Left cardiac atrium (tissue), 4 donors: ENCODE measurements at regions not wholly inside any gene's neighbourhood (a gene's known extent, or its start where the extent isn't known, plus 50 kb on each side); places are given as distances from the start of the nearest gene placed in this dataset.

Source experiments
- ATAC-seq, 2 donors: fragments of 200-7000 bp; cut with Tn5 transposase; one replicate each; pipeline ENCODE4 v1.9.1; 2020; ENCODE audit warnings: mild to moderate bottlenecking in 2 of 2, moderate library complexity in 2 of 2
- DNase-seq: peaks from one replicate; pipeline ENCODE4 v3.0.0-alpha.2; 2020
- intact Hi-C, 2 donors: fragments of 100-400 bp; cut with DNase I; formaldehyde crosslinking; loops; one replicate each; pipeline versions ENCODE4 v1.14.1 to v1.15.1; 2022 to 2023
- donor health status: DM: no; HTN: yes; CAD: no.
- donor health status: DM: no; HTN: yes; CAD: no; lungs with severe emphysema.
- donor health status: DM: yes; HTN: yes; CAD: no.
- donor health status: Dilated cardiomyopathy.

DNA sequence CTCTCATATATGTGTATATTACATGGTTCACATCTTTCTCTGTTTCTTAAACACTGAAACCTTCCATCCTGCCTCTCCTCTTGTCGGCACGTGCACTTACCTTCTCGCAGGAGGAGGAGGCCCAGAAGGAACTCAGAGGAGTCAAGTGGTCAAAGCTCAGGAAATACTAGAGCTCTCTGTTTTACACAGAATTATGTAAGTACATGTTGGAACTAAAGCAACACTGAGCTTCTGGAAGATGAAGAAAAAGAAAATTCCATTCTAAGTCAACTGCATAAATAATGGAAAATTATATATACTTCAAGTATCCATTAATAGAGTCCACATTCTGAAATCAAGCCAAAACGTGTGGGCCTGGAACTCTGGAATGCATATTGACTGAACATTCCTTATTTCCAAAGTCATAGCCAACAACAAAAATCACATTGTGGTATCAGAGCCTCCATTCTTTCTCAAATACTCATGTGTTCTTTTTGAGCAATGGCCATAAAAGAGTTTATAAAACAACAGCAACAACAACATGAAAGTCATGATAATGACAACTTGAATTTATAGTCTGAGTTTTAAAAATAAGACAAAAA lies 121.5 kb upstream of the RAI14 start:
- DNase-seq (no peak), ATAC-seq (peak in 1 of 2 donors; percentile 55)
- intact Hi-C loops, result no loop called here

DNA sequence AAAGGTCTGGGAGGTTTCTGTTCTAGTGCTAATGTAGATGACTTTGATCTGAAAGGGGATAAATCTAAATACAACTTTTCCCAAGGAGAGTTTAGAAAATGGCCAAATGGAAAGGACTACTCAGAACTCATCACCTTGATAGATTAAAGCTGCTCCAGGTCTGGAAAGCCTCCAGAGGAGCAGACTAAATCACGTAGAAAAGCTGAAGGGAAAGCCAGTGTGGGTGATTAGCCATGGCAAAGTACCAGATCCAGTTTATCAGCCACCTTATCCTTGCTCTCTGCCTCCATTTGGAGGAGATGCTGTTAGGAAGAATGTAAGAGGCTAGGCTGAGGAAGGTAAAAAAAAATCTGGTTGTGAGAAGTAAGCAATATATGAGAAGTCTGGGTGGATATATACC lies 120.7 kb upstream of the RAI14 start:
- no peak for DNase-seq

DNA sequence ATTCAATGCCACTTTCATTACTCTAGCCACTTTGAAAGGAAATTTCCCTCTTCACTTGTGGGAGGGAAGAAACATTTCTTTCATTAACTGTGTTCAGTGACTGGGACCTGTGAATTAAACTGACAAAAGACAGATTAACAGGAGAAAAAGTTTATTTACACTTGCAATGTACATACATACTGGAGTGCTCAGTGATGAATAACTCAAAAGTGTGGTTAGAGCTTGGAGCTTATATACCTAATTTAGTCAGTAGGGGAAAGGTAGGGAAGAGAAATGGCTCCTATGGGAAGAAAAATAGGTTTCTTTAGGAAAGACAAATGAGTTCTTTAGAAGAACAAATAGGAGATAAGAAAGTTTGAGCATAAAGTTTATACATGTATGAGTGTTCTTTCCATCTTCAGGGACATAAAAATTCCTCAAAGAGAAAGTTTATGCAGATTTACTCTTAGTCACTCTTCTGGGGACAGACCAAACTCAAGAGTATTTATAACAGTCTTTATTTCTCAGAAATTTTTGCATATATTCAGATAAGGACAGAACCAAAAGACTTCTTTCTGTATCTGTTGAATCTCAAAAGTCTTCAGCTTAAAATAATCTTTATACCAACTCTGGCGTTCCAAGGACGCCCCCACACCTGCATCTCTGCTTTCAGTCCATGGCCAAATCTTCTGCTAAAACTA lies 120.0 kb upstream of the RAI14 start:
- DNase-seq (no peak), ATAC-seq (no peak)
- intact Hi-C loops, result no loop called here

More for the DNA sequence above, 120.7 kb upstream of the RAI14 start:
- ATAC-seq, result no peak
- intact Hi-C loops, result no loop called here

DNA sequence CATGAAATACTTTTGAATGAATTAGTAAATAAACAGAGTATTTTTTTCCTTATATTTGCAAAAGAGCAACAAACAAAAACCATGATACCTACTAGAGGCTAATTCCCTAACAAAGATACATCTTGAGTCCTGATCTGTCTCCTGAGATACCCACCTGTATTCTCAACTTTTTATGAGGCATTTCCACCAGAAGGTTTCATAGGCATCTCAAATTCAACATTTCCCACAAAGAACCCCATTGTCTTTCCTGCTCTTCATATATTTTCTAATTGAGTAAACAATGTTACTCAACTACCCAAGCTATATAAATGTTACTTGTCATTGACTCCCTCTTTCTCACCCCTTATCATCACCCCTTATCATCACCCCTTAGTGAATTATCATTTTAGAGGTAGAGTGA lies 119.4 kb upstream of the RAI14 start:
- no peak for DNase-seq
- intact Hi-C loops, result no loop called here
- no peak for ATAC-seq

DNA sequence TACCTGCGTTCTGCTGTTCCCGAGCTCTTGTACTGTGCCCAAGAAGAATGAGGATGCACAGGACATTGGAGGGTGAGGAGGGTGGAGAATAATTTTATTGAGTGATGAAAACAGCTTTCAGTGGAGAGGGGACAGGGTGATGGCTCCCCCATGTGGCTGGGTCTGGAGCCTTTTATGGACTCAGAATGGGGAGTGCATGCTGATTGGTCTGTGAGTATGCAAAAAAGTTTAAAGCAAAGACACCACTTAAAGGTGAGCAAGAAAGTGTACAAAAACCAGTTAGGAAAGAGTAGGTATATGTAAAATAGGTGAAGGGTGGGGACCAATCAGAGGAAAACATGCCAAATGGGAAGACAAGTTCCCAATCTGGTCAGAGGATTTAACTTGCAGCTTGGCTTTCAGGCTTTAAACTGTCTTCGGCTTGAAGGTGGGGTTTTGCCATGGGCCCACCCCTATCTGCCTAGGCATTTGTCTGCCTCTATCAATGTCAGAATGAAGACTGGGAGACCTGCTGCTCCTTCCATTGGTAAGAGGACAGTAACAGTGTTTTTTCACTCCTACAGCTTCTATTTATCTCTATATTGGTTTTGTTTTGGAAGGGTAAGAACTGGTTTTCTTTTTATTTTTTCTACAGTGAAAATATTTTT lies 118.0 kb upstream of the RAI14 start:
- no peak for ATAC-seq

DNA sequence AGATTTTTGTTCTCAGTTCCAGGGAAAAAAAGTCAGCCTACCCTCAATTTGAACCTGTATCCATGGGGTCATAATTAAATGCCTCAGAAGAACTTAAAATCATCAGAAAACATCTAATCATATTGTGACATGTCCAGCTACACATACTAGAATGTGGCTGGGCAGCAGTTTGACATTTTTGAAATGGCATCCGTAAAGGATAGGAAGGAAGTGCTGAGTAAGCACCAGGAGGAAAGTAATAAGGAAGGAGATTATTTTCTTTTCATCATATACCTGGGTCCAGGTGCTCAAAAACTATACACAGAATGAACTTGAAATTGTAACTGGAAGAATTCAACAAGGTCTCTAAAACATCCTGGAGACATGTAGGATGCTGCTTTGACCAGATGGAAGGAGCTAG lies 116.9 kb upstream of the RAI14 start:
- DNase-seq (no peak), ATAC-seq (no peak)
- intact Hi-C loops, result no loop called here

More for the DNA sequence above, 118.0 kb upstream of the RAI14 start:
- intact Hi-C loops, result no loop called here
- no peak for DNase-seq

DNA sequence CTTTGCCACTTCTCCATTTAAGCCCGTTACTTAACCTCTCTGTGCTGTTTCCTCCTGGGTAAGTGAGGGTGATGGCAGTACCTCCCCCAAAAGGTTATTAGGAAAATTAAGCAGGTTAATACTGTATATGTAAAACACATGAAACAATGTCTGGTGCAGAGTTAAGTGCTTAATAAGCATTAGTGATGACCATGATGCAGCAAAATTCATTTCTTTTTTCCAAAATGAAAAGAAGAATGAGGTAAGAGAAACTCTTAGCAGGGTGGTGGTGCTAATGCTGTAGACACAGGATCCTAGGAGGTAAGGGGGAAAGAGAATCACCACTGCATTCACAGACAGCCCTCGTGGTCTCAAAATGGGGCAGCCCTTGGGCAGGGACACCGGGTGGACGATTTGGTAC lies 115.1 kb upstream of the RAI14 start:
- ATAC-seq (no peak), DNase-seq (no peak)
- intact Hi-C loops, result no loop called here

DNA sequence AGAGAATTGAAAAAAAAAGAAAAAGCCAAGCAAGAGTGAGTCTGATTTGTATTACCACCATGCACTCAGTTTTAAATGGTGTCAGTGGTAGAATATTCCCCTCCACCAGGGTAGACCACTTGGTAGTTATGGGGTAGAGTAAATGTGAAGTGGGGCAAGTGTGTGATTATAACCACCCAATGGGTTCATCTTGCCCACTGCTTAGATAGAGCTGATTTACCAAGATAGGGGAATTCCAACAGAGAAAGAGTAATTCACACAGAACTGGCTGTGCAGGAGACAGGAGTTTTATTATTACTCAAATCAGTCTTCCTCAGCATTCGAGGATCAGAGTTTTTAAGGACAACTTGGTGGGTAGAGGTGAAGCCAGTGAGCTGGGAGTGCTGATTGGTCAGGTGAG lies 113.3 kb upstream of the RAI14 start:
- no peak for DNase-seq
- intact Hi-C loops, result no loop called here
- ATAC-seq, result no peak

DNA sequence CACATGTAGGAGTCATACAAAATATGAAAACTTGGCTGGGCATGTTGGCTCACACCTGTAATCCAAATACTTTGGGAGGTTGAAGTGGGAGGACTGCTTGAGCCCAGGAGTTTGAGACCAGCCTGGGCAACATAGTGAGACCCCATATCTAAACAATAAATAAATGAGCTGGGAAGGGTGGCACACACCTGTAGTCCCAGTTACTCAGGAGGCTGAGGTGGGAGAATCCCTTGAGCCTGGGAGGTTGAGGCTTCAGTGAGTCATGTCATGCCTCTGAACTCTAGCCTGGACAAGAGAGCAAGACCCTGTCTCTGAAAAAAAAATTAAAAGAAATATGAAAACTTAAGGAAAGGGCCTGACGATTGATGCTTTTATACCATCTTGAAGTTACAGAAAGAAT lies 112.4 kb upstream of the RAI14 start:
- intact Hi-C loops, result no loop called here
- DNase-seq, result no peak
- ATAC-seq, result no peak

DNA sequence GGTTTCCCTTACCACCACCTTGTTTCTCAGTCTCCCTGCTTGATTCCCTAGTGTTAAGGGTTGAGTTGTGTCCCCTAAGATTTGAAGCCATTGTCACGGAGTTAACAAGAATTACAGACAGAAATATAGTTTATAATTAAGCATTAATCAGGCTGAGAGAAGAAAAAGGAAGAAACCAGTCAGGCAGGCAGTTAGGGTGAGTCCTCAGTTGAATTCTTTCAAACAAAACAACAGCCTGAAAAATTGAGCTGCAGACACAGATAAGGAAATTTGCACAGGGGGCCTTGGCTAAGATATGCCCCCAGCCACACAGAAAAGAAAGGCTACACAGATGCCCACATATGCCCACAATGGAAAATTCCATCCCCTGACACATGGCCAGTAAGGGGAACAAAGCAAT lies 111.7 kb upstream of the RAI14 start:
- intact Hi-C loops, result no loop called here
- ATAC-seq (no peak), DNase-seq (no peak)

DNA sequence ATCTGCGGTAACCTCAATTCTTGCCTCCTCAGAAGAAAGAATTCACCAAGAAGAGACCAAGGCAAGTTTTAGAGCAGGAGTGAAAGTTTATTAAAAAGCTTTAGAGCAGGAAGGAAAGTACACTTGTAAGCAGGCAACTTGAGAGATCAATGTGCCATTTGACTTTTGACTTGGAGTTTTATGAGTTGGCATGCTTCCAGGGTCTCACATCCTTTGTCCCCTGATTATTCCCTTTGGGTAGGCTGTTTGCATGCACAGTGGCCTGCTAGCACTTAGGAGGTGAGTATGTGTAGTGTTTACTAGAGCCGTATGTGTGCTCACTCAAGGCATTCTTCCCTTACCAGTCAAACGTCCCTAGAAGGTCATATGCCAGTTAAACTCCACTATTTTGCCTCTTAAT lies 111.0 kb upstream of the RAI14 start:
- ATAC-seq, result no peak
- no peak for DNase-seq
- intact Hi-C loops, result no loop called here

DNA sequence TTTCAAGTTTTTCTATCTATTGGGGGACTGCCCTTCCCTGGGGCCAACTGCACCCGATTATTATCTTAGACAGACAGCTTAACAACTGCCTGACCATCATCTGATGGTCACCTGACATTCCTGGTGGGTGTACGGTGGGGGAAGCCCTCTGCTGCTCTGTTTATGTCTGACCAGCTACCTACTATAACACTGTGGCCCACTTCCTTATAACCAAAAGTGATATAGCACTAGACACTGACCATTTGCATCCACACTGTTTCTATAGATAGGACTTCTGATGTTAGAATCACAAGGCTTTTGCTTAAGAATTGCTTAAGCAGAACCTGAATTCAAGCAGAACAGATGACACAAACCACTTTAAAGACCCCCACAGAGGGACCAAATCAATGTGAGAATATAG lies 110.5 kb upstream of the RAI14 start:
- no peak for DNase-seq
- no peak for ATAC-seq
- intact Hi-C loops, result no loop called here

DNA sequence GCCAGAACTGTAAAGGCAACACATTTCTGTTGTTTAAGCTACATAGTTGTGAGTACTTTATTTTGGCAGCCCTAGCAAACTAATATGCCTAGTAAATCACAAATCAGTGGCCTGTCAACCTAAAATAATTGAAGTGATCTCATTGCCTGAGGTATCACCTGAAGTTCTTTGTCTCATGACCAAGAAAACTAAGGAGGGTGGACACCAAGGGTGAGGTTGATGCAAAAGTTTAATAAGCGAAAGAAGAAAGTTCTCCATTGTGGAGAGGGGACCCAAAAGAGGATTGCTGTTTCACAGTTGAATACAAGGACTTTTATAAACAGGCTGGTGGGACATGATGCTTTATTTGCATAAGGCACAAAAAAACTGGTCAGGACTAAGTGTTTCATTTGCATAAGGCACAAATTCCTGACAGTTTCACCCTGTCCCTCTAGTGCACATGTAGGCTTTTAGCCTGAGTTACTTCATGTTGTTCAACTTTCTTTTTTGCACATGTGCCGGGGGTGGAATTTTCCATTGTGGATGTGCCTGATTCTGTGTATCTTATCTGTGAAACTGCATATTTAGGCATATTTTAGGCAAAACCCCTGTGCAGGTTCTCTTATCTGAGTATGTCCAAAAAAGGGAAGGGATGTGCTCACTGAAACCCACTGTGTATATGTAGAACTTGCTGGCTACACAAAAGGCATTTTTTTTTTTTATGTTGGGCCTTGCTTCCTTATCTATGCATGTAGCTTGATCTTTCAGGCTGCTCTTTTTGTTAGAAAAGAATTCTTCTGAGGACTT lies 108.6 kb upstream of the RAI14 start:
- no peak for DNase-seq
- no peak for ATAC-seq
- intact Hi-C loops, result no loop called here

DNA sequence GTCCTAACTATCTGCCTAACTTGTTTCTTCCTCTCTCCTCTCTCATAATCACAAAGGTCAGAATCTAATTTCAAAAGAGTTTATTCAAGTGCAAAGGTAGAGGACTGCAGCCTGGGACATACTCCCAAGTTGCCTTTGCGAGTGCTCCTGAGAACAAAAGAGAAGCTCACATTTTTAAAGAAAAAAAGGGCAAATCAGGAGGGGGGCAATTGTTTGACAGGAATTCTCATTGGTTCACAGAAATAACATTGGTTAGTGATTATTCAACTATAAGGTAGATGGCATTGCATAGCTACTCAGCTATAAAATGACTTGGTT lies 108.1 kb upstream of the RAI14 start:
- intact Hi-C loops, result no loop called here
- ATAC-seq (no peak), DNase-seq (no peak)

DNA sequence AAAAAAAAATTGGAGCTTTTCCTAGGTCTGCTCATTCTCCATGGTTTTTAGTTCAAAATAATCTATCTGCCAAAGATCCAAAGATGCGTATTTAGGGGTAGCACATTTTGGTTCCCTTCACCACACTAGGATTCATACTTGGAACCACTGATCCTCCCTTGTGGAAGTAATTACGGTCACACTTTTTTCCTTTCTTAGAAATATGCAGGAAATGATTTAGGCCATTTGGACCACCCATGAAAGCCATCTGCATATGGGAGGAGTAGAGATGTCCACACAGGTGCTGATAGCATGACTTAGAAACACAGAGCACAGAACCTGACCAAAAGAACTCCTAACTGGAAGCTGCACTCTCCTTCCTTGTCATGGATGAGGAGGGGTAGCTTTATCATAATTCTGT lies 105.9 kb upstream of the RAI14 start:
- DNase-seq (no peak), ATAC-seq (no peak)
- intact Hi-C loops, result no loop called here

DNA sequence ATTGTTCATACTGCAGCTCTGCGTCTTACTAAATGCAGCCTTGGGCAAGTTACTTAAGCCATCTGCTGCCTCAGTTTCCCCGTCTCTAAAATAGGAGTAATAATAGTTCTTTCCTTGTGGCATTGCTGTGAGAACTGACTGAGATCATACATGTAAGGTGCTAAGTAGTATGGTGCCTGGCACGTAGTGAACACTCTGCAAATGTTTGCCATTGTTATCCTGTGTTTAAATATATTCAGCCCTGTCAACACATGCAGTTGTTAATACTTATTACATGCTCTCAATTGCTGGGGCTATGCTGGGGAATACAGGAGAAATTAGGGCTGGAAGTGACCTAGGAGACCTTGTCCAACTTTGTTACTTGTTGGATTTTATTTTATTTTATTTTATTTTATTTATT lies 105.2 kb upstream of the RAI14 start:
- ATAC-seq, result no peak
- DNase-seq, result no peak
- intact Hi-C loops, result no loop called here

DNA sequence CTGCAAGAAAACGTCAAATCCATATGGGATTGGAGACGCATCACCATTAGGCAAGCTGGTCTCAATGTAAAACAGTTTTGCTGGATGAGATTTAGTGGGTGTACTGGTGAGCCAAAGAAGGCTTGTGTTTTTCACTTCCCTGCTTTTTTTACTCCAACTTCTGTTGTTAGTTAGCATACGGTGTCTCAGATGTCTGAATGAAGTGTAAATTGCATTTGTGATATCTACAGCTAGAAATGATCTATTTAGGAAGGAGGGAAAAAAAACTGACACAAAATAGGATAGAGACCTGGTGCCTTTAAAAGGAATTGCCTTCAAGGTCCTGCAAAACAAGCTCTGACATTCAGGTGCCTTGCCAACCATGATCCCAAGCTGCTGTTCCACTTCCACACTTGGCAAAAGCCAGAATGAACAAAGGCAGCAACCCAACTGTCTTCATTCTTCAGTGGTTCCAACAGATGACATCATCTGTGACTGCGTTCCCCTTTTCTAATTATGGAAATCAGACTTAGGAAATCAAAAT lies 104.2 kb upstream of the RAI14 start:
- ATAC-seq (peak; percentile 80 to 86), DNase-seq (peak; percentile 22)
- intact Hi-C loops, result no loop called here

DNA sequence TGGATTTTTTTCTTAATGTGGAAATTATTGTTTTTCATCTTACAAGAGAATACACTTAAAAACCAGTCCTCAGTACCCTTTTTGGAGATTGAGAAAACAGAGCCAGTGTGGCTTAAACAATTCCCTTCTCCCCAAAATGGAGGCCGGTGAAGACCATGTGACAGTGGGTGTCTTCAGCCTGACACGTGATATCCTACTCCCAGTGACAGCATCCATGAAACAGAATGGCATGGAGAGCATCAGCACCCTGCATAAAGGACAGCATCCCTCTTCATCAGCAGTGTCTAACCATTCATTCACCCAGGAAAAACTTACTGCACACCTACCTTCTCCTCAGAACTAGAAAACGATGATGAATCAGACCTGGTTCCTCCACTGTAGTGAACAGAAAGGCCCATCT lies 103.4 kb upstream of the RAI14 start:
- ATAC-seq (peak; percentile 53 to 56), DNase-seq (no peak)
- intact Hi-C loops, result no loop called here

DNA sequence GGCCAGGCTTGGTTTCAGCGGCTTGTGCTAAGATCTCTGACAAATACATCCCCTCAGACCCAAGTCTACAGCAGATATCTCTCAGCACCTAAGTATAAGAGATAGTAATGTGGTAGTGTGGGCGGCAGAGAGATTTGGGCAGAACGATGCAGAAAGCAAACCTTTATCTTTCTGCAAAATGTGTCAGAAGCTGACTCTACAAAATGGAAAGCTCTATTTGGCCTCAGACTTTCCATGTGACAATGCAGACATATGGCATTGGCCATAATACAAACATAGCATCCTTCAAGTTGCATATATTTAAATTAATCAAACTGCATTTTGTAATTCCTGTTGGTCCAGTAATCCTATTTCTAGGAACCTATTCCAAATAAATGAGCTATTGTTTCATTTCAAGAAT lies 102.5 kb upstream of the RAI14 start:
- DNase-seq (no peak), ATAC-seq (no peak)
- intact Hi-C loops, result no loop called here

DNA sequence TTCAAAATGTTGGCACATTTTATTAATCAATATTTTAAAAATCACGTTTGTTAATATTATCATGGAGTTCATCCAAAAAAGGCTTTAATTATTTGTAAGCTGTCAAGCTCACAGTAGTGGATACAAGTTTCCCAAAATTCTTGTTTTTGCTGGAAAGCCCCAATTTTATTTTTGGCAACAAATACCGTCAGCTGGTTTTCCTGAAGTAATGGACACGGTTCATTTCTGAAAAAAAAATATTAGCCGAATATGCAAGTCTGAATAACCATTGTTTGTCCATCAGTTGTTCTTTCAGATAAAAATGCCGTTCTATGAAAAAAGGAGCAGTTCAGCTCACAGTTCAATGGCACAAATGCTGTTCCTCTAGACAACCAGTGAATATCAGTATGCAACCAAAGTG lies 101.5 kb upstream of the RAI14 start:
- intact Hi-C loops, result no loop called here
- DNase-seq (no peak), ATAC-seq (no peak)
